ENCODE measurements at regions not wholly inside any gene's neighbourhood (a gene's known extent, or its start where the extent isn't known, plus 50 kb on each side); places are given as distances from the start of the nearest gene placed in this dataset.
A peak's percentile ranks its signal among the peaks of the same experiment; 100 is the strongest.

- DNase-seq (ENCODE audit: low read depth) = no peak
Observed at GRCh38 chr2:204428675-204429074, 116.6 kb upstream of the PARD3B start.

- no peak for DNase-seq (ENCODE audit: low read depth)
Observed at GRCh38 chr2:204431529-204431928, 113.7 kb upstream of the PARD3B start.

- DNase-seq (ENCODE audit: low read depth) = no peak
Observed at GRCh38 chr2:204432196-204432595, 113.1 kb upstream of the PARD3B start.

- DNase-seq (ENCODE audit: low read depth) = peak; percentile 4
Observed at GRCh38 chr2:204434660-204435462, 110.4 kb upstream of the PARD3B start.

GRCh38 chr2:204436230-204436629, 109.0 kb upstream of the PARD3B start:
- no peak for DNase-seq (ENCODE audit: low read depth)

GRCh38 chr2:204437408-204437807, 107.9 kb upstream of the PARD3B start:
- peak; percentile 11 for DNase-seq (ENCODE audit: low read depth)

- no peak for DNase-seq (ENCODE audit: low read depth)
Observed at GRCh38 chr2:204437815-204438756, 107.2 kb upstream of the PARD3B start.

GRCh38 chr2:204441316-204441715, 104.0 kb upstream of the PARD3B start:
- no peak for DNase-seq (ENCODE audit: low read depth)

GRCh38 chr2:204445149-204445548, 100.1 kb upstream of the PARD3B start:
- no peak for DNase-seq (ENCODE audit: low read depth)

- no peak for DNase-seq (ENCODE audit: low read depth)
Observed at GRCh38 chr2:204447722-204448121, 97.6 kb upstream of the PARD3B start.

- DNase-seq (ENCODE audit: low read depth) = no peak
Observed at GRCh38 chr2:204449977-204450376, 95.3 kb upstream of the PARD3B start.

- no peak for DNase-seq (ENCODE audit: low read depth)
Observed at GRCh38 chr2:204451766-204452165, 93.5 kb upstream of the PARD3B start.

- no peak for DNase-seq (ENCODE audit: low read depth)
Observed at GRCh38 chr2:204452464-204453023, 92.7 kb upstream of the PARD3B start.

- DNase-seq (ENCODE audit: low read depth) = no peak
Observed at GRCh38 chr2:204453730-204454167, 91.5 kb upstream of the PARD3B start.

- DNase-seq (ENCODE audit: low read depth) = no peak
Observed at GRCh38 chr2:204454672-204455380, 90.4 kb upstream of the PARD3B start.

- DNase-seq (ENCODE audit: low read depth) = no peak
Observed at GRCh38 chr2:204468746-204469429, 76.4 kb upstream of the PARD3B start.

- no peak for DNase-seq (ENCODE audit: low read depth)
Observed at GRCh38 chr2:204470178-204470620, 75.1 kb upstream of the PARD3B start.

GRCh38 chr2:204470621-204471196, 74.6 kb upstream of the PARD3B start:
- no peak for DNase-seq (ENCODE audit: low read depth)

- DNase-seq (ENCODE audit: low read depth) = no peak
Observed at GRCh38 chr2:204472375-204472774, 72.9 kb upstream of the PARD3B start.

GRCh38 chr2:204473224-204473623, 72.1 kb upstream of the PARD3B start:
- no peak for DNase-seq (ENCODE audit: low read depth)

- DNase-seq (ENCODE audit: low read depth) = no peak
Observed at GRCh38 chr2:204475399-204475798, 69.9 kb upstream of the PARD3B start.
